Activated CD4-positive, alpha-beta T cell treated with anti-CD3 and anti-CD28 coated beads, Interleukin-2, amount 10 ng/mL, durations not matched to agents 7 days and 5 days (primary cell): ENCODE measurements at regions not wholly inside any gene's neighbourhood (a gene's known extent, or its start where the extent isn't known, plus 50 kb on each side); places are given as distances from the start of the nearest gene placed in this dataset.

Source experiments
- CTCF ChIA-PET: fragments of 350-600 bp; sonication (Branson Sonifier 250); formaldehyde crosslinking; loops from one replicate; lab custom pipeline; 2021; ENCODE audit warnings: antibody characterized with exemption; lab: Charles Lee
- POLR2A ChIA-PET: fragments of 350-600 bp; sonication (Branson Sonifier 250); formaldehyde crosslinking; loops from one replicate; lab custom pipeline; 2021; ENCODE audit warnings: antibody characterized with exemption; lab: Charles Lee
- DNase-seq: peaks from one replicate; pipeline ENCODE4 v3.0.0-alpha.2; 2020
- H3K27ac Mint-ChIP-seq: one replicate; pipeline ENCODE4 v1.8.0; 2021; ENCODE audit warnings: mild to moderate bottlenecking, moderate library complexity, mixed read lengths
- H3K27me3 Mint-ChIP-seq: one replicate; pipeline ENCODE4 v1.8.0; 2021; ENCODE audit warnings: mixed read lengths
- H3K36me3 Mint-ChIP-seq: one replicate; pipeline ENCODE4 v1.8.0; 2021; ENCODE audit warnings: low read depth, mixed read lengths
- H3K4me1 Mint-ChIP-seq: one replicate; pipeline ENCODE4 v1.8.0; 2021; ENCODE audit warnings: mixed read lengths
- H3K4me3 Mint-ChIP-seq: one replicate; pipeline ENCODE4 v1.8.0; 2021; ENCODE audit warnings: mild to moderate bottlenecking, moderate library complexity, mixed read lengths
- H3K9me3 Mint-ChIP-seq: one replicate; pipeline ENCODE4 v1.8.0; 2021; ENCODE audit warnings: mixed read lengths

DNA sequence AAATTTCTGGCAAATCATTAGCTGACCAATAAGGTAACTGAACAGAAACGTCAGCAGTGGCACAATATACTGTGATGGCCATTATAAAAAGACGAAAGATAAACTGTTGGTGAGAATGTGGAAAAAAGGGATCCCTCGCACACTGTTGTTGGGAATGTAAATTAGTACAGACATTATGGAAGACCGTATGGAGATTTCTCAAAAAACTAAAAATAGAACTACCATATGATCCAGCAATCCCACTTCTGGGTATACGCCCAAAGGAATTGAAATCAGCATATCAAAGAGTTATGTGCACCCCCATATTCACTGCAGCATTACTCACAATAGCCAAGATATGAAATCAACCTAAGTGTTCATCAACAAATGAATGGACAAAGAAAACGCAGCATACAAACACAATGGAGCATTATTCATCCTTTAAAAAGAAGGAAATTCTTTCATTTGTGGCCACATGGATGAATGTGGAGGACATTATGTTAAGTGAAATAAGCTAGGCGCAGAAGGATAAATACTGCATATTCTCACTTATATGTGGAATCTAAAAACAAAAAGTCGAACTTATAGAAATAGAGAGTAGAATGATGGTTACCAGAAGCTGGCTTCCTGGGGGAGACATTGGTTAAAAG, 257.7 kb downstream of the RHOU start:
- ChIA-PET CTCF (interaction anchor here (0.5 to 2.8 kb wide), 2 partner anchors 13 to 205 kb away, joined by 3 to 7 read pairs; no protein-coding TSS in a partner anchor), POLR2A (no interaction called here)
- Mint-ChIP-seq H3K9me3 (no peaks in the 10 kb centered on the region), H3K27me3 (peaks cover 13% of the 10 kb centered on the region), H3K4me1 (peaks cover 10% of the 10 kb centered on the region), H3K27ac (no peak overlapping the region), H3K4me3 (no peak overlapping the region), H3K36me3 (no peaks in the 10 kb centered on the region)
- DNase-seq, result no peak

DNA sequence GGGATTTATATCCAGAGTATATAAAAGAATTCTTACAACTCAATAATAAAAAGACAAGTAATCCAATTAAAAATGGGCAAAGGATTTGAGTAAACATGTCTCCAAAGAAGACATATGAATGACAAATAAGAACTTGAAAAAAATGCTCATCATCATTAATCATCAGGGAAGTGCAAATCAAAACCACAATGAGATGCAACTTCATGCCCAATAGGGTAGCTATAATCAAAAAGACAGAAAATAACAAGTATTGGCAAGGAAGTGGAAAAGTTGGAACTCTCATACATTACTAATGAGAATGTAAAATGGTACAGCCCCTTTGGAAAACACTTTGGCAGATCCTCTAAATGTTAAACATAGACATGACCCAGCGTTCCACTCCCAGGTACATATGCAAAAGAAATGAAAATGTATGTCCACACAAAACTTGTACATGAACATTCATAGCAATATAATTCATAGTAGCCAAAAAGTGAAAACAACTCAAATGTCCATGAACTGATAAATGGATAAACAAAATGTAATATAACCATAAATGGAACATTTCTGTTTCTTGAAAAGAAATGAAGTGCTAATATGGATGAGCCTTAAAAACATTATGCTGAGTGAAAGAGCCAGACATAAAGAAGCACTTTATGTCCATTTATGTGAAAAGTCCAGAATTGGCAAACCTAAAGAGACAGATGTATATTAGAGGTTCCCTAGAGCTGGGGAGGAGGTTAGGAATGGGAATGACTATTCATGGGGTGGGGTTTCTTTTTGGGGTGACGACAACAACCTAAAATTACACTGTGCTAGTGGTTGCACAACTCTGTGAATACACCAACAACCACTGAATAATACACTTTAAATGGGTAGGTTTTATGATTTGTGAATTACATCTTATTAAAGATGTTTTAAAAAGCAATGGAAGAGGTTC, 259.7 kb downstream of the RHOU start:
- no peak overlapping the region for H3K4me3 Mint-ChIP-seq
- no peaks in the 10 kb centered on the region for H3K36me3 Mint-ChIP-seq
- ChIA-PET CTCF (interaction anchor here (0.6 kb wide), 1 partner anchor 1004 kb away, joined by 3 read pairs; no protein-coding TSS in a partner anchor), POLR2A (no interaction called here)
- no peak for DNase-seq
- H3K9me3 Mint-ChIP-seq, result no peaks in the 10 kb centered on the region
- peaks cover 10% of the 10 kb centered on the region for H3K4me1 Mint-ChIP-seq
- peaks cover 13% of the 10 kb centered on the region for H3K27me3 Mint-ChIP-seq
- no peak overlapping the region for H3K27ac Mint-ChIP-seq

DNA sequence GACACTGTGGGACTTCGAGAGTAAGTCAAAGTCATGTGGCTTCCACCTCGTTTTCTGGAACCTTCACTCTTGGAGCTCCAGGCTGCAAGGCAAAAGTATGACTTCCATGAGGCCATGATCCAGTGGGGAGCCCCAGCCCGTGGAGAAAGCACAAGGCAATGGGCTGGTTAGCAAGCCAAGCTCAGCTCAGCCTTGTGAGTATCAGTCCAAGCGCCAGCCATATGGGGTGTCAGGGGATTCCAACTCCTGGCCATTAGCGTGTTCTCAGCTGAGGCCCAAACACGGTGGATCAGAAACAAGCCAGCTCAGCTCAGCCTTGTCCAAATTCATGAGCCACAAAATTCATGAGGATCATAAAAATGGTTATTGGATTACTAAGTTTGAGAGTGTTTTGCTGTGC, 261.0 kb downstream of the RHOU start:
- H3K27ac Mint-ChIP-seq, result no peak overlapping the region
- DNase-seq, result no peak
- H3K4me3 Mint-ChIP-seq, result no peak overlapping the region
- POLR2A ChIA-PET, result no interaction called here
- peaks cover 13% of the 10 kb centered on the region for H3K27me3 Mint-ChIP-seq
- no peaks in the 10 kb centered on the region for H3K9me3 Mint-ChIP-seq
- H3K4me1 Mint-ChIP-seq, result peaks cover 5% of the 10 kb centered on the region
- H3K36me3 Mint-ChIP-seq, result no peaks in the 10 kb centered on the region
- CTCF ChIA-PET, result no interaction called here

DNA sequence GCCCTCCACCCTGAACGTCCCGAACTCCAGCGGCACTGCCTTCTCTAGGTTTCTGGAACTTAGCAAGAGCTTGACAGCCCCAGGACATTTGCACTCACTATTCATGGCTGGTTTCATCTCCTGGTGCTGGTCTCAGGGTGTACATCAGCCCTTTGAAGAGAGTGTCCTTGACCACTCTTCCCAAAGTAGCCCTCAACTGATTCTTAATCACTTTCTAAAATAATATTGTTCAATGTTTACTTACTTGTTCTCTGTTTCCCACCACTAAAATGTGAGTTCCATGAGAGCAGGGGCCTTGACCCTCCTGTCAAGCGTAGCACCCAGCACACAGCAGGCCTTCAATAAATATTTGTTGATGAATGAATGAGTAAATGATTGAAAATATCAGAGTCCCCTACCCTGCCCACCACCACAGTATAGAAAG, 262.5 kb downstream of the RHOU start:
- CTCF ChIA-PET, result interaction anchor here (0.6 to 1.0 kb wide), 2 partner anchors 9 to 18 kb away, joined by 3 to 5 read pairs; no protein-coding TSS in a partner anchor
- Mint-ChIP-seq H3K36me3 (no peaks in the 10 kb centered on the region), H3K4me3 (no peak overlapping the region), H3K4me1 (peaks cover 11% of the 10 kb centered on the region), H3K27me3 (peaks cover 13% of the 10 kb centered on the region), H3K27ac (no peak overlapping the region), H3K9me3 (no peaks in the 10 kb centered on the region)
- DNase-seq, result no peak
- POLR2A ChIA-PET, result interaction anchor here (0.7 kb wide), 1 partner anchor 189 kb away, joined by 3 read pairs; no protein-coding TSS in a partner anchor

DNA sequence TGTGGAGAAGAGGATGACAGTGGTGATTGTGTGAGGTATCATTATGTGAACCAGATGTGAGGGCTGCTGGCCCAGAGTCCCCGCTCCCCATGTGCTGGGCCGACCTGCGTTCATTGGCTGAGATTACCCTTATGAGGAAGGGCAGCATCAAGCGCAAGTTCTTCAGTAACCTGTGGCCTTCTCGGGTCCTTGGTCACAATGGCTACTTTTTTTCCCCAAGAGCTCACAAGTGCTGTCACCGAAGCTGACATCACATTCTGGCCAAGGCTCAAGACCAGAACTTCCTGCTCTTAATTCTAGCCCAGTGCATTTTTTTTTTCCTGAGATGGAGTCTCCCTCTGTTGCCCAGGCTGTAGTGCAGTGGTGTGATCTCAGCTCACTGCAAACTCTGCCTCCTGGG, 262.9 kb downstream of the RHOU start:
- no peak overlapping the region for H3K27ac Mint-ChIP-seq

DNA sequence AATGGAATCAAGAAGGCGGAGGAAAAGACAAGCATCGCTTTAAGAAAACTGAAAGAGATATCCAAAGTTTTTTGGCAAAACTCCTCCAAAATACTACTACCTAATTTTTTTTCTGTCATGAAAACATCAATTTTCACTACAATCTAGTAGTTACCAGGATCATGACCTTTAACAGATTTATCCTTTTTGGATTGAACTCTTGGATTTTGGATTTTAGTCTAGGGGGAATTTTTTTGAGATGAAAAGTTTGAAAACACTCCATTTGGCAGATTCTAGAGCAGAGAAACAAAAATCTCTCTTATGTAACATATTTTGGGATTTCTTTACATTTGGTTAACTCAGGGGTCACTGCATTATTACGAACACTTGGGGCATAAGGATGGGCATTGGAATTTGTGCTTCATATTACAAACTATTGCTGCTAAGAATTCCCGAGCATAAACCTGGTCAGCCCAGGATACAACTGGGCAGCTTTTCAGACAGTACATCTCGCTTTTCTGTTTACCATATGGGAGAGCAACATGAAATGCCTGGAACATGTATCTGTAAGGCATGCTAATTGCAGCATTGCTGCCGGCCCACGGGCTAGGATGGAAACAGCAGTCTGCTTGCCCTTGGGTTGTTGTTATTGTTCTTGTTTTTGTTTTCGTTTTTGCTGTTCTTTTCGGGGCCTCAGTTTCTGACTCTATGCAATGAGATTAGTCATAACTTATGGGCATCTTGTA, 264.3 kb downstream of the RHOU start:
- Mint-ChIP-seq H3K9me3 (no peaks in the 10 kb centered on the region), H3K4me1 (peaks cover 11% of the 10 kb centered on the region), H3K27me3 (peaks cover 7% of the 10 kb centered on the region), H3K36me3 (no peaks in the 10 kb centered on the region), H3K27ac (no peak overlapping the region), H3K4me3 (no peak overlapping the region)
- ChIA-PET CTCF (no interaction called here), POLR2A (no interaction called here)
- no peak for DNase-seq

More for the DNA sequence above, 262.9 kb downstream of the RHOU start:
- no peaks in the 10 kb centered on the region for H3K9me3 Mint-ChIP-seq
- H3K36me3 Mint-ChIP-seq, result no peaks in the 10 kb centered on the region
- DNase-seq, result no peak
- peaks cover 13% of the 10 kb centered on the region for H3K27me3 Mint-ChIP-seq
- peaks cover 11% of the 10 kb centered on the region for H3K4me1 Mint-ChIP-seq
- CTCF ChIA-PET, result interaction anchor here (0.6 to 1.0 kb wide), 2 partner anchors 10 to 19 kb away, joined by 3 to 5 read pairs; no protein-coding TSS in a partner anchor
- POLR2A ChIA-PET, result interaction anchor here (0.7 kb wide), 1 partner anchor 189 kb away, joined by 3 read pairs; no protein-coding TSS in a partner anchor
- no peak overlapping the region for H3K4me3 Mint-ChIP-seq

DNA sequence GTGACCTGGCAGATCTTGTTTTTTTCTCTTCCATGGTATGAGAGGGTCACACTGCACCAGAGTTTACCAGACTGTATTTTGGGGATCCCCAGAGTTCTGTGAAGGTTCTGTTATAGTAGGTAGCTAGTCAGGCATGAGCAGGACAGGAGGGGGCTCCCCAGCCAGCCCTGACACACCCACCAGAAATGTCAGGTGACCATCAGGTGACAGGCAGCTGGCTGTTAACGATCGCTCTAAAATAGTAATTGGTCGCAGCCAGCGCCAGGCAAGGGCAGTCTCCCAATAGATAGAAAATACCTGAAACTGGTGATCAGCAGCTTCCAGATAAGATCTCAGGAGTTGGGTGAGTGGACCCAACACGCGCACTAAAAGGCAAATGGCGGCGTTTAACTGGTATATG, 264.9 kb downstream of the RHOU start:
- CTCF ChIA-PET, result no interaction called here
- DNase-seq, result no peak
- Mint-ChIP-seq H3K4me3 (no peak overlapping the region), H3K36me3 (no peaks in the 10 kb centered on the region), H3K27me3 (peaks cover 2% of the 10 kb centered on the region), H3K9me3 (no peaks in the 10 kb centered on the region), H3K4me1 (peaks cover 11% of the 10 kb centered on the region), H3K27ac (no peak overlapping the region)
- POLR2A ChIA-PET, result no interaction called here

DNA sequence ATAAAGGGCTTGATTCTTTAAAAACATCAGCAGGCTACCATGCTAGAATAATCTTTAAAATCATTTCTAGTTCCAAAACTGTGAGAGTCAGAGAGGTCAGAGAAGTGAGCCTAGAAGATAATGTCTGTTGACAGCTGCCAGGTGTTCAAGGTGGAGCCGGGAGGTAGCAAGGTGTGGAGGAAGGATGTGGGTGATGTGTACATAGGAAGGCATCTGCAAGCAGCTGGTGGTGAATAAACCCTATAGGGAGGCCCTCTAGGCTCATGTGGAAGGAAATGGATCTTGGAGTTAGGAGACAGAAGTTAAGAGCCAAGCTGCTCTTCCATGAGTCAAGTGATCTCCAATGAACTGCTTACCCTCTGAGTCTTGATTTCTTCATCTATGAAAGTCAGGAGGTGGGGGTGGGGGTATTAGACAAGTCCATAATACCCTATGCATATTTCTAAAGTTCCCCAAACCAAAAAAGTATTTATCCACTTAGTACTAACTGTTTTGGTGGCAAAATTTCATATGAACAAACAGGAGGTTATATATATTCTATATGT, 266.3 kb downstream of the RHOU start:
- no peak overlapping the region for H3K27ac Mint-ChIP-seq
- DNase-seq, result no peak
- peaks cover 11% of the 10 kb centered on the region for H3K4me1 Mint-ChIP-seq
- CTCF ChIA-PET, result no interaction called here
- H3K9me3 Mint-ChIP-seq, result no peaks in the 10 kb centered on the region
- H3K4me3 Mint-ChIP-seq, result no peak overlapping the region
- POLR2A ChIA-PET, result no interaction called here
- H3K27me3 Mint-ChIP-seq, result no peaks in the 10 kb centered on the region
- no peaks in the 10 kb centered on the region for H3K36me3 Mint-ChIP-seq

DNA sequence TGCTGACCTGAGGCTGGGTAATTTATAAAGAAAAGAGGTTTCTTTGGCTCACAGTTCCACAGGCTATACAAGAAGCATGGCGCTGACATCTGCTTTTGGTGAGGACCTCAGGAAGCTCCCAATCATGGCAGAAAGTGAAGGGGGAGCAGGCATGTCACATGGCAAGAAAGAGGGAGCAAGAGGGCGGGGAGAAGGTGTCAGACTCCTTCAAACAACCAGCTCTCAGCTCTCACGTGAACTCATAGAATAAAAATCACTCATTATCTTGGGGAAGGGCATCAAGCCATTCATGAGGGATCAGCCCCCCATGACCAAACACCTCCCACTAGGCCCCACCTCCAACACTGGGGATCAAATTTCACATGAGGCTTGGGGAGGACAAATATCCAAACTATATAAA, 266.8 kb downstream of the RHOU start:
- H3K27me3 Mint-ChIP-seq, result no peaks in the 10 kb centered on the region
- peaks cover 11% of the 10 kb centered on the region for H3K4me1 Mint-ChIP-seq
- no peak overlapping the region for H3K4me3 Mint-ChIP-seq
- no peaks in the 10 kb centered on the region for H3K9me3 Mint-ChIP-seq
- ChIA-PET CTCF (no interaction called here), POLR2A (no interaction called here)
- H3K27ac Mint-ChIP-seq, result no peak overlapping the region
- no peaks in the 10 kb centered on the region for H3K36me3 Mint-ChIP-seq
- no peak for DNase-seq

DNA sequence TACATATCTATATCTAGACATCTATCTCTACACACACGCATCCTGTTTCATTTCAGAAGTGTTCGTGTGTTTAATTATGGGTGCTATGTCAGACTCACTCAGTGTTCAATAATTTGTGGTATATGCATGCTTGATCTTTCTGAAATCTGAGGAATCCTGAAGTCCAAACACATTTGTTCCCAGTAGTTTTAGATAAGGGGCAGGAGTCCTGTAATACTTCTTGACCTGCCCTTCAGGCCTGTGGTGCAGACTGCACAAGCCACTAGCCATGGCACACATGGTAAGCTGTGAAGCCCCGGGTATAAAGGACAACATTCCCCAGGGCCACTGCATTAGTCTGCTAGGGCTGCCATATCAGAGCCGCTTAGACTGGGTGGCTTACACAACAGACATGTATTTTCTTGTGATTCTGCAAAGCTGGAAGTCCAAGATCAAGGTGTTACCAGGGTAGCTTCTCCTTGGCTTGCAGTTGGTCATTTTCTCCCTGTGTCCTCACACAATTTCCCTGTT, 267.2 kb downstream of the RHOU start:
- POLR2A ChIA-PET, result no interaction called here

DNA sequence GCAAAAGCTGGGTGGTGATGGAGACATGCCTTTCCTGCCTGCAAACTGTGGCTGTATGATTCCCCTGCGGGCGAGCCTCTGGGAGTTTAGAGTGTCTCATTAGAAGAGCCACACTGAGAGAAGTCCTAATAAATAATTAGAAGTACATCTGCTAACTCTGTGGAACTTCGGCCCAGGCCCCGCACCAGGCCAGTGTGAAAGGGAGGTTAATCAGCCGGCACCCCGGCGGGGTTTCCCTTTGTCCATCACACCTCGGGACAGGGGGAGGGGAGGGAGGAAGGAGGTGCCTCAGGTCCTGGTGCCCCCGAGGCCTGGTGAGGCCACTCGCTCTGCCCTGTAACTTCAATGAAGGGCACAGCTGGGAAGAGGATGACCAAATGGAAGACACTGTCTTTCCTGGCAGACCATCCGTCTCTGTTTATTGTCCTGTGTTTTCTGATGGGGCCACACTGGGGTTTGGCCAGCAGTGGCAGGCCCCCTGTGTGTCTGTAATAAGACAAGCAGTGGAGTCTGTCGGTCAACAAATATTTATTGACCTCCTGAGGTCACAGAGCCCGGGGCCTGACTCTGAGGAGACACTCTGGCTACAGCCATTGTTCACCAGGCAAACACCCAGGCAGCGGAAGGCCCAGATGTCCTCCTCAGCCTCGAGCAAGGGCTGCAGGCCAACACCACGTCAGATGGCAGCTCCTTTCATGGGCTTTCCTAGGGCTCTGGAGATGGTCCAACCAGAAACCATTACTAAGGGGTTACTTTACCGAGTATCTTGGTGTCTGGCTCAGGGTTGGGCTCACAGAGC, 267.5 kb upstream of the RAB4A start:
- H3K9me3 Mint-ChIP-seq, result no peaks in the 10 kb centered on the region
- H3K4me1 Mint-ChIP-seq, result peaks cover 11% of the 10 kb centered on the region
- H3K27me3 Mint-ChIP-seq, result no peaks in the 10 kb centered on the region
- H3K27ac Mint-ChIP-seq, result no peak overlapping the region
- H3K4me3 Mint-ChIP-seq, result no peak overlapping the region
- DNase-seq, result no peak
- ChIA-PET POLR2A (no interaction called here), CTCF (interaction anchor here (0.5 kb wide), 1 partner anchor 919 kb away, joined by 3 read pairs; no protein-coding TSS in a partner anchor)
- no peaks in the 10 kb centered on the region for H3K36me3 Mint-ChIP-seq

More for the DNA sequence above, 267.2 kb downstream of the RHOU start:
- Mint-ChIP-seq H3K9me3 (no peaks in the 10 kb centered on the region), H3K4me3 (no peak overlapping the region), H3K27ac (no peak overlapping the region), H3K4me1 (peaks cover 11% of the 10 kb centered on the region), H3K27me3 (no peaks in the 10 kb centered on the region), H3K36me3 (no peaks in the 10 kb centered on the region)
- no peak for DNase-seq
- CTCF ChIA-PET, result no interaction called here
